WTC11 (cell line): ENCODE measurements at regions not wholly inside any gene's neighbourhood (a gene's known extent, or its start where the extent isn't known, plus 50 kb on each side); places are given as distances from the start of the nearest gene placed in this dataset.

Experiments
- ATAC-seq: fragments of 200-7000 bp; cut with Tn5 transposase; 2 replicates; pipeline ENCODE4 v1.10.0; 2021; ENCODE audit warnings: mild to moderate bottlenecking, moderate library complexity
- CTCF ChIA-PET: fragments of 300-600 bp; sonication (Branson Sonifier 250); formaldehyde crosslinking; loops from one replicate; lab custom pipeline; 2021; ENCODE audit warnings: antibody characterized with exemption; lab: Charles Lee
- POLR2A ChIA-PET: fragments of 350-600 bp; sonication (Branson Sonifier 250); formaldehyde crosslinking; loops from one replicate; lab custom pipeline; 2021; ENCODE audit warnings: antibody characterized with exemption; lab: Charles Lee
- DNase-seq: peaks from one replicate; pipeline ENCODE4 v3.0.0; 2021; ENCODE audit warnings: low spot score
- H3K27ac Mint-ChIP-seq: 2 replicates; pipeline ENCODE4 v1.8.0; 2021; ENCODE audit warnings: mixed read lengths
- H3K27me3 Mint-ChIP-seq: 2 replicates; pipeline ENCODE4 v1.8.0; 2021; ENCODE audit warnings: low read depth, mild to moderate bottlenecking, moderate library complexity, mixed read lengths
- H3K36me3 Mint-ChIP-seq: 2 replicates; pipeline ENCODE4 v1.8.0; 2021; ENCODE audit warnings: mixed read lengths
- H3K4me1 Mint-ChIP-seq: 2 replicates; pipeline ENCODE4 v1.8.0; 2022; ENCODE audit warnings: mixed read lengths
- H3K4me3 Mint-ChIP-seq: 2 replicates; pipeline ENCODE4 v1.8.0; 2021; ENCODE audit warnings: mild to moderate bottlenecking, moderate library complexity, mixed read lengths
- H3K9me3 Mint-ChIP-seq: 2 replicates; pipeline ENCODE4 v1.8.0; 2021; ENCODE audit warnings: mixed read lengths
- CREM ChIP-seq: sonication (generic); formaldehyde crosslinking; IDR thresholded peaks from 2 replicates; pipeline ENCODE4 v1.8.1; 2022; ENCODE audit warnings: mild to moderate bottlenecking, missing genetic modification reagents, moderate library complexity
- CTCF ChIP-seq: fragments of 200-600 bp; IDR thresholded peaks from 2 replicates; pipeline ENCODE4 v1.8.0; 2022; ENCODE audit warnings: antibody characterized with exemption
- FOXJ3 ChIP-seq: sonication (generic); formaldehyde crosslinking; IDR thresholded peaks from 2 replicates; pipeline ENCODE4 v1.9.0; 2021; ENCODE audit warnings: missing genetic modification reagents, mild to moderate bottlenecking, borderline replicate concordance
- MAX ChIP-seq: sonication (generic); formaldehyde crosslinking; IDR thresholded peaks from 2 replicates; pipeline ENCODE4 v1.8.0; 2022; ENCODE audit warnings: mild to moderate bottlenecking, missing genetic modification reagents
- MLX ChIP-seq: sonication (generic); formaldehyde crosslinking; IDR thresholded peaks from 2 replicates; pipeline ENCODE4 v1.8.1; 2023; ENCODE audit warnings: mild to moderate bottlenecking, missing genetic modification reagents, moderate library complexity
- MYBL2 ChIP-seq: sonication (generic); formaldehyde crosslinking; IDR thresholded peaks from 2 replicates; pipeline ENCODE4 v1.8.1; 2023; ENCODE audit warnings: mild to moderate bottlenecking, moderate library complexity, missing genetic modification reagents
- NFATC4 ChIP-seq: fragments of 250-450 bp; sonication (Bioruptor Pico); IDR thresholded peaks from 2 replicates; pipeline ENCODE4 v1.9.0; 2021; ENCODE audit warnings: mild to moderate bottlenecking
- NFYB ChIP-seq: sonication (generic); formaldehyde crosslinking; conservative IDR thresholded peaks from 2 replicates; pipeline ENCODE4 v1.8.0; 2022; ENCODE audit warnings: low read depth, missing genetic modification reagents
- NR3C1 ChIP-seq: sonication (generic); formaldehyde crosslinking; conservative IDR thresholded peaks from 2 replicates; pipeline ENCODE4 v1.8.1; 2023; ENCODE audit warnings: low read depth, mild to moderate bottlenecking, missing genetic modification reagents
- PRDM15 ChIP-seq: sonication (generic); formaldehyde crosslinking; IDR thresholded peaks from 2 replicates; pipeline ENCODE4 v1.8.0; 2022; ENCODE audit warnings: missing genetic modification reagents
- PREB ChIP-seq: sonication (generic); formaldehyde crosslinking; IDR thresholded peaks from 2 replicates; pipeline ENCODE4 v1.8.1; 2022; ENCODE audit warnings: mild to moderate bottlenecking, missing genetic modification reagents, moderate library complexity, borderline replicate concordance
- SMAD3 ChIP-seq: sonication (generic); formaldehyde crosslinking; IDR thresholded peaks from 2 replicates; pipeline ENCODE4 v1.8.0; 2022; ENCODE audit warnings: missing genetic modification reagents, mild to moderate bottlenecking, borderline replicate concordance
- SMAD4 ChIP-seq: sonication (generic); formaldehyde crosslinking; IDR thresholded peaks from 2 replicates; pipeline ENCODE4 v1.8.0; 2022; ENCODE audit warnings: mild to moderate bottlenecking, missing genetic modification reagents
- SOX15 ChIP-seq: fragments of 250-450 bp; sonication (Bioruptor Pico); IDR thresholded peaks from 2 replicates; pipeline ENCODE4 v1.9.0; 2021; ENCODE audit warnings: mild to moderate bottlenecking
- TEAD4 ChIP-seq: sonication (generic); formaldehyde crosslinking; IDR thresholded peaks from 2 replicates; pipeline ENCODE4 v1.8.0; 2022; ENCODE audit warnings: mild to moderate bottlenecking, missing genetic modification reagents
- TP53 ChIP-seq: sonication (generic); formaldehyde crosslinking; IDR thresholded peaks from 2 replicates; pipeline ENCODE4 v1.8.1; 2023; ENCODE audit warnings: mild to moderate bottlenecking, missing genetic modification reagents
- ZBTB43 ChIP-seq: sonication (generic); formaldehyde crosslinking; IDR thresholded peaks from 2 replicates; pipeline ENCODE4 v1.8.1; 2023; ENCODE audit warnings: mild to moderate bottlenecking, missing genetic modification reagents
- ZNF281 ChIP-seq: sonication (generic); formaldehyde crosslinking; IDR thresholded peaks from 2 replicates; pipeline ENCODE4 v1.8.0; 2023; ENCODE audit warnings: mild to moderate bottlenecking, missing genetic modification reagents
- ZNF396 ChIP-seq: fragments of 250-450 bp; sonication (Bioruptor Pico); IDR thresholded peaks from 2 replicates; pipeline ENCODE4 v1.8.0; 2021; ENCODE audit warnings: mild to moderate bottlenecking, moderate library complexity, borderline replicate concordance
- ZNF425 ChIP-seq: fragments of 250-450 bp; sonication (Bioruptor Pico); conservative IDR thresholded peaks from 2 replicates; pipeline ENCODE4 v1.9.0; 2021; ENCODE audit warnings: mild to moderate bottlenecking

GRCh38 chr11:15775797-15776196, 580.5 kb downstream of the SOX6 start (continued):
- no peak for TF ChIP-seq ZNF425 (CRISPR knock-in tag)
- TF ChIP-seq CREM = no peak
- TF ChIP-seq, all 79 proteins: peak for 0

- H3K4me3 Mint-ChIP-seq = no peak overlapping the region
- no peak for TF ChIP-seq ZNF396 (CRISPR knock-in tag)
- TF ChIP-seq FOXJ3 (CRISPR knock-in tag) = no peak
- no peak for TF ChIP-seq SOX15 (CRISPR knock-in tag)
- no peak for TF ChIP-seq TEAD4
- TF ChIP-seq MYBL2 = no peak
- no peak for TF ChIP-seq PREB (CRISPR knock-in tag)
- TF ChIP-seq ZBTB43 (CRISPR knock-in tag) = no peak
- TF ChIP-seq ZNF281 (CRISPR knock-in tag) = no peak
- H3K36me3 Mint-ChIP-seq = no peaks in the 10 kb centered on the region
- no peaks in the 10 kb centered on the region for H3K27me3 Mint-ChIP-seq
- ATAC-seq (no peak), DNase-seq (no peak)
- peaks cover 23% of the 10 kb centered on the region for H3K4me1 Mint-ChIP-seq
- CTCF ChIA-PET = no interaction called here
- POLR2A ChIA-PET = no interaction called here
- H3K9me3 Mint-ChIP-seq = no peaks in the 10 kb centered on the region
- no peak overlapping the region for H3K27ac Mint-ChIP-seq
These were observed 580.0 kb downstream of the SOX6 start for GRCh38 chr11:15776366-15776765.

GRCh38 chr11:15779518-15779917, 576.8 kb downstream of the SOX6 start:
- no peaks in the 10 kb centered on the region for H3K36me3 Mint-ChIP-seq
- H3K9me3 Mint-ChIP-seq = no peaks in the 10 kb centered on the region
- no peak overlapping the region for H3K27ac Mint-ChIP-seq
- peaks cover 21% of the 10 kb centered on the region for H3K4me1 Mint-ChIP-seq
- CTCF ChIA-PET = no interaction called here
- no peaks in the 10 kb centered on the region for H3K27me3 Mint-ChIP-seq
- no peak overlapping the region for H3K4me3 Mint-ChIP-seq
- ATAC-seq (no peak), DNase-seq (no peak)
- POLR2A ChIA-PET = no interaction called here
- no peak for TF ChIP-seq NFATC4 (CRISPR knock-in tag)
- TF ChIP-seq ZNF396 (CRISPR knock-in tag) = no peak
- no peak for TF ChIP-seq NFYB (CRISPR knock-in tag)
- TF ChIP-seq SMAD3 (CRISPR knock-in tag) = no peak
- no peak for TF ChIP-seq CTCF
- TF ChIP-seq MAX = no peak
- no peak for TF ChIP-seq PRDM15 (CRISPR knock-in tag)
- TF ChIP-seq NR3C1 (CRISPR knock-in tag) = no peak
- no peak for TF ChIP-seq FOXJ3 (CRISPR knock-in tag)
- TF ChIP-seq MLX (CRISPR knock-in tag) = no peak
- no peak for TF ChIP-seq TP53 (CRISPR knock-in tag)
- TF ChIP-seq SMAD4 (CRISPR knock-in tag) = no peak
- no peak for TF ChIP-seq CREM
